PC-3 (cell line): ENCODE measurements at regions not wholly inside any gene's neighbourhood (a gene's known extent, or its start where the extent isn't known, plus 50 kb on each side); places are given as distances from the start of the nearest gene placed in this dataset.

Source experiments
- ATAC-seq: fragments of 200-7000 bp; cut with Tn5 transposase; 2 replicates; pipeline ENCODE4 v1.9.1; 2020; ENCODE audit warnings: mild to moderate bottlenecking, moderate library complexity
- BruUV-seq: library from RNA; stranded (reverse); fragments of 400-500 nt; replicated peaks from 2 replicates; lab custom pipeline; 2021; lab: Mats Ljungman, UMichigan
- CTCF ChIA-PET: fragments of 300-600 bp; sonication (Branson Sonifier 250); formaldehyde crosslinking; loops from one replicate; lab custom pipeline; 2022; ENCODE audit warnings: antibody characterized with exemption; lab: Charles Lee
- POLR2A ChIA-PET: fragments of 300-600 bp; sonication (Branson Sonifier 250); formaldehyde crosslinking; loops from one replicate; lab custom pipeline; 2022; ENCODE audit warnings: antibody characterized with exemption; ENCODE audit not compliant: unreplicated experiment; lab: Charles Lee
- DNase-seq: peaks from one replicate; pipeline ENCODE4 v3.0.0-alpha.2; 2015
- H2AFZ ChIP-seq: fragments of 300-600 bp; sonication (generic); 2 replicates; pipeline ENCODE4 v1.6.0; 2016; ENCODE audit warnings: antibody characterized with exemption, low read length
- H3F3A ChIP-seq: fragments of 300-600 bp; sonication (generic); one replicate; pipeline ENCODE4 v1.6.0; 2017; ENCODE audit warnings: antibody characterized with exemption, low read length, control low read depth, mild to moderate bottlenecking; ENCODE audit not compliant: unreplicated experiment
- H3K27ac ChIP-seq: fragments of 300-600 bp; sonication (generic); 2 replicates; pipeline ENCODE4 v1.5.1; 2016; ENCODE audit warnings: mild to moderate bottlenecking, low read length
- H3K27me3 ChIP-seq: fragments of 300-600 bp; sonication (generic); 2 replicates; pipeline ENCODE4 v1.6.1; 2016; ENCODE audit warnings: low read length, mixed read lengths
- H3K36me3 ChIP-seq: fragments of 300-600 bp; sonication (generic); 2 replicates; pipeline ENCODE4 v1.6.1; 2016; ENCODE audit warnings: low read depth, mixed run types, low read length, mixed read lengths
- H3K4me1 ChIP-seq: fragments of 300-600 bp; sonication (generic); 2 replicates; pipeline ENCODE4 v1.5.1; 2016; ENCODE audit warnings: low read length; ENCODE audit not compliant: insufficient read depth
- H3K4me2 ChIP-seq: fragments of 300-600 bp; sonication (generic); 2 replicates; pipeline ENCODE4 v1.6.0; 2016; ENCODE audit warnings: low read length
- H3K4me3 ChIP-seq: fragments of 300-600 bp; sonication (generic); 2 replicates; pipeline ENCODE4 v1.5.1; 2016; ENCODE audit warnings: mild to moderate bottlenecking, low read length, mixed read lengths
- H3K79me2 ChIP-seq: fragments of 300-600 bp; sonication (generic); 2 replicates; pipeline ENCODE4 v1.6.1; 2017; ENCODE audit warnings: low read length, mixed read lengths
- H3K9ac ChIP-seq: fragments of 300-600 bp; sonication (generic); 2 replicates; pipeline ENCODE4 v1.6.0; 2016; ENCODE audit warnings: mild to moderate bottlenecking, low read length
- H3K9me2 ChIP-seq: fragments of 300-600 bp; sonication (generic); replicated peaks from 2 replicates; pipeline ENCODE4 v1.6.1; 2016; ENCODE audit warnings: mixed run types, low read length, mixed read lengths
- H3K9me3 ChIP-seq: fragments of 300-600 bp; sonication (generic); 2 replicates; pipeline ENCODE4 v1.6.1; 2016; ENCODE audit warnings: low read length, mixed read lengths
- H4K20me1 ChIP-seq: fragments of 300-600 bp; sonication (generic); 2 replicates; pipeline ENCODE4 v1.6.1; 2016; ENCODE audit warnings: low read length, mixed read lengths
- EZH2 ChIP-seq: fragments of 300-600 bp; sonication (generic); IDR thresholded peaks from one replicate; pipeline ENCODE4 v1.6.1; 2017; ENCODE audit warnings: antibody characterized with exemption, mild to moderate bottlenecking, low read length; ENCODE audit not compliant: unreplicated experiment
- EZH2phosphoT487 ChIP-seq: fragments of 300-600 bp; sonication (generic); IDR thresholded peaks from 2 replicates; pipeline ENCODE4 v1.6.1; 2018; ENCODE audit warnings: mild to moderate bottlenecking, antibody characterized with exemption, low read length, borderline replicate concordance
- intact Hi-C: fragments of 100-400 bp; cut with micrococcal nuclease; formaldehyde crosslinking; loops from 2 replicates; pipeline ENCODE4 v1.9.0; 2023
- TF ChIP-seq, protein P1 (sequence below): fragments of 300-600 bp; sonication (generic); conservative IDR thresholded peaks from 2 replicates; pipeline ENCODE4 v1.5.1; 2017; ENCODE audit warnings: antibody characterized with exemption, low read depth, mild to moderate bottlenecking, low read length

DNA sequence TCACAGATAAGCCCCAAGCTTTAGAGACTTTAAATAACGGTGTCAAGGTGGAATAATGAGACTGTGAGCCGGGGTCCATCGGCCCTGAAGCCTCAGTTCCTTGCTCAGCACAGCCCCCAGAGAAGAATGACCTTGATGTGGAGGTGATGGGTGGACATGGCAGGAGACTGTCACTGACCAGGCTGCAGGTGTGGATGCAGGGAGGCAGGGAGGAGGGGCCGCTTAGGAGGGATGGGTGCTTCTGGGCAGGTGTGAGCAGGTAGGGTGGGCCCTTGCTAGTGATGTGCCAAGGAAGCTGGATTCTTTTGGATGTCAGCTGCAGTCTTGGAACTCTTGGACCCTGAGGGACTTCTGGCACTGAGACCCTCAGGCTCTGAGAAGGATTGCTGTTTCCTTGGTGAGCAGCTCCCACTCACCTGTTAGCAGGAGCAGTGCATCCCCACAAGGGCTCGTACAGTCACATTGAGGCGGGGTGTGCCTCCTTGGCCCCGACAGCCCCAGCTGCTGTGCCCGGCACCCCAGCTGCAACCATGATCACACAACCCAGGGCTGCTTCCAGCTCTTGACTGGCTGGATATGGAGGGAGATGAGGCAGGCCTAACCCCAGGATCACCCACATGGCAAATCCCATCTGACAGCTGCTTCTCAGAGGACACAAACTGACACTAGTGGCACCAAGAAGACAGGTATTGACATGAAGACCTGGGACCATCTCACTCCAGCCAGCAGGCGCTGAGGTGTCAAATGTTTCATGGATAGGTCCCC lies 209.8 kb upstream of the HDAC4 start:
- ATAC-seq (no peak), DNase-seq (no peak)
- no peaks in the 10 kb centered on the region for H3K9me3 ChIP-seq
- no peaks in the 10 kb centered on the region for H4K20me1 ChIP-seq
- H3K36me3 ChIP-seq: no peaks in the 10 kb centered on the region
- H3K9ac ChIP-seq: no peak overlapping the region
- intact Hi-C loops: no loop called here
- no peak overlapping the region for H2AFZ ChIP-seq
- CTCF ChIA-PET: no interaction called here
- H3F3A ChIP-seq: no peaks in the 10 kb centered on the region
- no peaks in the 10 kb centered on the region for H3K4me1 ChIP-seq
- H3K27me3 ChIP-seq: peaks cover 71% of the 10 kb centered on the region
- no TSS peak for BruUV-seq
- POLR2A ChIA-PET: no interaction called here
- TF ChIP-seq, protein P1, sequence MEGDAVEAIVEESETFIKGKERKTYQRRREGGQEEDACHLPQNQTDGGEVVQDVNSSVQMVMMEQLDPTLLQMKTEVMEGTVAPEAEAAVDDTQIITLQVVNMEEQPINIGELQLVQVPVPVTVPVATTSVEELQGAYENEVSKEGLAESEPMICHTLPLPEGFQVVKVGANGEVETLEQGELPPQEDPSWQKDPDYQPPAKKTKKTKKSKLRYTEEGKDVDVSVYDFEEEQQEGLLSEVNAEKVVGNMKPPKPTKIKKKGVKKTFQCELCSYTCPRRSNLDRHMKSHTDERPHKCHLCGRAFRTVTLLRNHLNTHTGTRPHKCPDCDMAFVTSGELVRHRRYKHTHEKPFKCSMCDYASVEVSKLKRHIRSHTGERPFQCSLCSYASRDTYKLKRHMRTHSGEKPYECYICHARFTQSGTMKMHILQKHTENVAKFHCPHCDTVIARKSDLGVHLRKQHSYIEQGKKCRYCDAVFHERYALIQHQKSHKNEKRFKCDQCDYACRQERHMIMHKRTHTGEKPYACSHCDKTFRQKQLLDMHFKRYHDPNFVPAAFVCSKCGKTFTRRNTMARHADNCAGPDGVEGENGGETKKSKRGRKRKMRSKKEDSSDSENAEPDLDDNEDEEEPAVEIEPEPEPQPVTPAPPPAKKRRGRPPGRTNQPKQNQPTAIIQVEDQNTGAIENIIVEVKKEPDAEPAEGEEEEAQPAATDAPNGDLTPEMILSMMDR: no peak
- no peak for TF ChIP-seq EZH2phosphoT487
- no peak for TF ChIP-seq EZH2
- H3K4me2 ChIP-seq: no peak overlapping the region
- H3K27ac ChIP-seq: no peak overlapping the region
- H3K79me2 ChIP-seq: no peaks in the 10 kb centered on the region
- no peak overlapping the region for H3K4me3 ChIP-seq
- H3K9me2 ChIP-seq: no peaks in the 10 kb centered on the region

DNA sequence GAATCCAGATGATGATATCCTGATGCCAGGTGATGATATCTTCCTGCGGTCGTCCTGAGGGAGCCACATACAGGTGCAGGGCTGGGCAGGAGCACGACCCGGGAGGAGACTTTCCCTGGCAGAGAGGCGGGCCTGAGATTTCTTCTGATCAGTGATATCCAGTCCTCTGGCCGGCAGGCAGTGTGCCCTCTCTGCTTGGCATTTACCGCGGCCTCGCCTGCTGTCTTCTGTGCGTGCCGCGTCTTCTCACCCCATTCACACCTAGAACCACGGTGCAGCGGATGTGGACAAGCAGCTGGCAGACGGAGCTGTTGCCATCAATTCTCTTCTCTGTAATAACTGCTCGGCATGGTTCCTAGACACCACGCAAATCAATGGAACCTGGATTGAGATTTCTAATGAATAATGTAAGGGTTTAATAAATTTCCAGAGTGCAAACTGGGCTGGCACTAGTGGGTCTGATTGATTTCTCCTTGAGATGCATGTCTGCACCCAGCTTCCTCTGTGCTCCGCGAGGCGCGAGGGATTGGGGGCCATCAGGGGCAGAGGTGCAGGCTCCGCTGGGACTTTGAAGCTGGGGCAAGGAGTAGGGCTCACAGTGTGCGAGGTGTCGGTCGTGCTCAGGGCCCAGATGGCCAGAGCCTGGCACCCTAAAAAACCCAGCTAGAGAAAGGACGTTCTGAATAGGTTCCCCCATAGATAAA lies 208.9 kb upstream of the HDAC4 start:
- no peaks in the 10 kb centered on the region for H3K9me3 ChIP-seq
- intact Hi-C loops: no loop called here
- TF ChIP-seq, protein P1: no peak
- TF ChIP-seq EZH2: no peak
- no peak for TF ChIP-seq EZH2phosphoT487
- no peaks in the 10 kb centered on the region for H3K36me3 ChIP-seq
- no peak overlapping the region for H3K4me2 ChIP-seq
- H3K4me3 ChIP-seq: no peak overlapping the region
- peaks cover 79% of the 10 kb centered on the region for H3K27me3 ChIP-seq
- H3F3A ChIP-seq: no peaks in the 10 kb centered on the region
- no peak overlapping the region for H3K27ac ChIP-seq
- DNase-seq (no peak), ATAC-seq (no peak)
- H3K4me1 ChIP-seq: no peaks in the 10 kb centered on the region
- no peak overlapping the region for H3K9ac ChIP-seq
- no peaks in the 10 kb centered on the region for H3K79me2 ChIP-seq
- no peaks in the 10 kb centered on the region for H4K20me1 ChIP-seq
- BruUV-seq: no TSS peak
- CTCF ChIA-PET: no interaction called here
- POLR2A ChIA-PET: no interaction called here
- H3K9me2 ChIP-seq: no peaks in the 10 kb centered on the region
- no peak overlapping the region for H2AFZ ChIP-seq

DNA sequence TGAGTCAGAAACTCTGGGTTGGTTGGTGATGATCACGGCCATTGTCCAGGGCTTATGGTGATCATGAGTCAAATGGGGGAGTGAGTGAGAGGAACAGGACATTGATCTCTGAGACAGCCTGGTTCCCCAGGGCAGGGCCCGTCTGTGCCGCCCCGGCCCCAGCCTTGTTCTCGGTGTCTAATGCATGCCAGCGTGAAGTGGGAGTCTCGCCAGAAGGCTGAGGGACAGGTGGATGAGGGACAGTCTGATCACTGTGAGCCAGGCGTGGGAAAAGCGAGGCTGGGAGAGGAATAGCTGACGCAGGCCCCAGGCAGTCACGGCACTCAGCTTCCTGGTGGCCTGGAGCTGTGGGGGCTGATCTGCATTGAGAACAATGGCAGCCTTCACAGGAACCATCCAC lies 208.3 kb upstream of the HDAC4 start:
- BruUV-seq: no TSS peak
- H3K27ac ChIP-seq: no peak overlapping the region
- H3K27me3 ChIP-seq: peaks cover 85% of the 10 kb centered on the region
- intact Hi-C loops: no loop called here
- DNase-seq: no peak
- no peak overlapping the region for H3K4me2 ChIP-seq
- TF ChIP-seq EZH2phosphoT487: no peak
- TF ChIP-seq, protein P1: no peak
- TF ChIP-seq EZH2: no peak
- H3K4me3 ChIP-seq: no peak overlapping the region
- CTCF ChIA-PET: no interaction called here
- no peaks in the 10 kb centered on the region for H3F3A ChIP-seq
- H3K9ac ChIP-seq: no peak overlapping the region
- H2AFZ ChIP-seq: no peak overlapping the region
- no peaks in the 10 kb centered on the region for H3K79me2 ChIP-seq
- ATAC-seq: no peak
- no peaks in the 10 kb centered on the region for H3K9me2 ChIP-seq
- no peaks in the 10 kb centered on the region for H3K4me1 ChIP-seq
- no peaks in the 10 kb centered on the region for H3K36me3 ChIP-seq
- no peaks in the 10 kb centered on the region for H4K20me1 ChIP-seq
- POLR2A ChIA-PET: no interaction called here
- no peaks in the 10 kb centered on the region for H3K9me3 ChIP-seq
